ENCODE measurements at regions not wholly inside any gene's neighbourhood (a gene's known extent, or its start where the extent isn't known, plus 50 kb on each side); places are given as distances from the start of the nearest gene placed in this dataset.

DNA sequence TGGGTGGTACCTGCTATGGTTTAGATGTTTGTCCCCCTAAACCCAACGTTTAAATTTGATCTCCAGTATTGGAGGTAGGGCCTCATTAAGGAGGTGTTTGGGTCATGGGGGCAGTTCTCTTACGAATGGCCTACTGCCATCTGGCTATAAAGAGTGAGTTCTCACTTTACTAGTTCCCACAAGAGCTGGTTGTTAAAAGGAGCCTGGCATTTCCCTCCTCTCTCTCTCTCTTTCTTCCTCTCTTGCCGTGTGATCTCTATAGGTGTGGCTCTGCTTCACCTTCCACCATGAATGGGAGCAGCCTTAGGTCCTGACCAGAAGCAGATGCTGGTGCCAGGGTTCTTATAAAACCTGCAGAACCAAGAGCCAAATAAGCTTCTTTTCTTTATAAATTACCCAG is 193.2 kb upstream of the CDH6 start:
- H4K8ac ChIP-seq (ENCODE audit: extremely low read depth, insufficient read depth, low read length) = no peak overlapping the region
- H2BK20ac ChIP-seq (ENCODE audit: low read length) = no peak overlapping the region
- H3K79me1 ChIP-seq (ENCODE audit: low read depth, low read length) = no peaks in the 10 kb centered on the region
- no peak overlapping the region for H3K23ac ChIP-seq (ENCODE audit: insufficient read length)
- H2BK5ac ChIP-seq (ENCODE audit: low read depth, low read length) = no peak overlapping the region
- H2AK5ac ChIP-seq (ENCODE audit: low read depth, low read length) = no peak overlapping the region
- no peaks in the 10 kb centered on the region for H3K9me3 ChIP-seq (ENCODE audit: insufficient read depth in 2 of 2, low read depth in 1 of 2, low read length in 1 of 2)
- H4K91ac ChIP-seq (replicated peaks; ENCODE audit: insufficient read length, low read length) = no peak overlapping the region
- TF ChIP-seq SIX5 (IDR thresholded peaks at IDR 0.05; ENCODE audit: low read depth, low read length) (no peak), TAF7 (optimal IDR thresholded peaks at IDR 0.05; ENCODE audit: borderline replicate concordance, low read depth, low read length) (no peak), HDAC6 (IDR thresholded peaks at IDR 0.05; ENCODE audit: low read depth, low read length) (no peak), ATF2 (IDR thresholded peaks at IDR 0.05; ENCODE audit: low read length) (no peak), SP2 (IDR thresholded peaks at IDR 0.05; ENCODE audit: low read length) (no peak), TBP (IDR thresholded peaks at IDR 0.05; ENCODE audit: low read depth, low read length) (no peak), SIRT6 (IDR thresholded peaks at IDR 0.05; ENCODE audit: low read length) (no peak), RAD21 (IDR thresholded peaks at IDR 0.05 in 1 of 2, conservative IDR thresholded peaks at IDR 0.05 in 1 of 2; ENCODE audit: low read depth in 2 of 2, low read length in 2 of 2) (no peak), POLR2AphosphoS5 (IDR thresholded peaks at IDR 0.05; ENCODE audit: low read depth, low read length) (no peak), SP1 (IDR thresholded peaks at IDR 0.05; ENCODE audit: low read depth, low read length) (no peak)
- TF ChIP-seq, protein P1, sequence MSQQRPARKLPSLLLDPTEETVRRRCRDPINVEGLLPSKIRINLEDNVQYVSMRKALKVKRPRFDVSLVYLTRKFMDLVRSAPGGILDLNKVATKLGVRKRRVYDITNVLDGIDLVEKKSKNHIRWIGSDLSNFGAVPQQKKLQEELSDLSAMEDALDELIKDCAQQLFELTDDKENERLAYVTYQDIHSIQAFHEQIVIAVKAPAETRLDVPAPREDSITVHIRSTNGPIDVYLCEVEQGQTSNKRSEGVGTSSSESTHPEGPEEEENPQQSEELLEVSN (IDR thresholded peaks at IDR 0.05) = no peak
- TF ChIP-seq, protein P2, sequence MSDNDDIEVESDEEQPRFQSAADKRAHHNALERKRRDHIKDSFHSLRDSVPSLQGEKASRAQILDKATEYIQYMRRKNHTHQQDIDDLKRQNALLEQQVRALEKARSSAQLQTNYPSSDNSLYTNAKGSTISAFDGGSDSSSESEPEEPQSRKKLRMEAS (IDR thresholded peaks at IDR 0.05) = no peak
- no peak overlapping the region for H3K9ac ChIP-seq (replicated peaks in 1 of 4; ENCODE audit: extremely low read depth in 1 of 4, low read depth in 3 of 4, low read length in 3 of 4)
- H3K79me2 ChIP-seq (ENCODE audit: control insufficient read depth in 1 of 2, insufficient read depth in 2 of 2, low read length in 2 of 2) = no peaks in the 10 kb centered on the region
- 87% methylated on average over 3 of the region's 3 CpGs; no CpG with 5 or more reads in 1 of the 2 experiments for WGBS, 2 experiments (ENCODE audit: extremely low coverage in 1 of 2, insufficient coverage in 1 of 2, insufficient read length in 1 of 2, insufficient replicate concordance in 2 of 2, low coverage in 1 of 2, low lambda C conversion rate in 2 of 2, missing lambda C conversion rate in 1 of 2)
- H3K27me3 ChIP-seq (replicated peaks in 1 of 4; ENCODE audit: control insufficient read depth in 3 of 4, extremely low read depth in 1 of 4, insufficient read depth in 3 of 4, low read length in 3 of 4) = no peaks in the 10 kb centered on the region
- POLR2A ChIA-PET (ENCODE audit: partially characterized antibody) = no interaction called here
- DNase-seq (ENCODE audit: low read depth in 1 of 2, low spot score in 2 of 2) = no peak
- no peak overlapping the region for H3K14ac ChIP-seq (ENCODE audit: insufficient read length)
- H3K4me3 ChIP-seq (ENCODE audit: extremely low read depth in 1 of 4, insufficient read depth in 2 of 4, low read depth in 3 of 4, low read length in 4 of 4) = no peak overlapping the region
- H3K56ac ChIP-seq (replicated peaks; ENCODE audit: insufficient read length, low read depth, low read length) = no peak overlapping the region
- no peak overlapping the region for H3K4ac ChIP-seq (replicated peaks; ENCODE audit: insufficient read length, low read depth, low read length)
- FAIRE-seq = no peak
- no peak overlapping the region for H3K18ac ChIP-seq (ENCODE audit: extremely low read depth, low read length)
- peaks cover 0 to under 1% (median 0%) of the 10 kb centered on the region in 4 experiments; a peak in 1 of 7 replicates for H3K4me1 ChIP-seq (replicated peaks in 1 of 4; ENCODE audit: control insufficient read depth in 3 of 4, insufficient read depth in 4 of 4, low read length in 3 of 4)
- CTCF ChIA-PET (ENCODE audit: partially characterized antibody) = no interaction called here
- H2AFZ ChIP-seq (ENCODE audit: low read length) = no peak overlapping the region; the same call in 1 of the 2 replicates
- H2BK15ac ChIP-seq (ENCODE audit: low read length) = no peak overlapping the region
- H2BK120ac ChIP-seq (replicated peaks; ENCODE audit: low read depth, low read length) = no peak overlapping the region
- no peak overlapping the region for H3K27ac ChIP-seq (ENCODE audit: low read depth, low read length)
- no peaks in the 10 kb centered on the region for H3K23me2 ChIP-seq (ENCODE audit: low read depth, low read length)
- no peak overlapping the region for H4K5ac ChIP-seq (ENCODE audit: insufficient read length, low read depth, low read length)
- H4K20me1 ChIP-seq (replicated peaks in 1 of 2; ENCODE audit: control insufficient read depth in 1 of 2, insufficient read depth in 2 of 2, low read length in 2 of 2) = no peaks in the 10 kb centered on the region
- H2BK12ac ChIP-seq (ENCODE audit: low read depth, low read length) = no peak overlapping the region
- no peaks in the 10 kb centered on the region for H3K36me3 ChIP-seq (ENCODE audit: control insufficient read depth in 2 of 4, insufficient read depth in 4 of 4, low read length in 3 of 4)
- H3K4me2 ChIP-seq (ENCODE audit: insufficient read depth in 1 of 2, low read depth in 2 of 2, low read length in 2 of 2) = no peak overlapping the region

All from H1 (cell line).